ENCODE measurements at regions not wholly inside any gene's neighbourhood (a gene's known extent, or its start where the extent isn't known, plus 50 kb on each side); places are given as distances from the start of the nearest gene placed in this dataset.

DNA sequence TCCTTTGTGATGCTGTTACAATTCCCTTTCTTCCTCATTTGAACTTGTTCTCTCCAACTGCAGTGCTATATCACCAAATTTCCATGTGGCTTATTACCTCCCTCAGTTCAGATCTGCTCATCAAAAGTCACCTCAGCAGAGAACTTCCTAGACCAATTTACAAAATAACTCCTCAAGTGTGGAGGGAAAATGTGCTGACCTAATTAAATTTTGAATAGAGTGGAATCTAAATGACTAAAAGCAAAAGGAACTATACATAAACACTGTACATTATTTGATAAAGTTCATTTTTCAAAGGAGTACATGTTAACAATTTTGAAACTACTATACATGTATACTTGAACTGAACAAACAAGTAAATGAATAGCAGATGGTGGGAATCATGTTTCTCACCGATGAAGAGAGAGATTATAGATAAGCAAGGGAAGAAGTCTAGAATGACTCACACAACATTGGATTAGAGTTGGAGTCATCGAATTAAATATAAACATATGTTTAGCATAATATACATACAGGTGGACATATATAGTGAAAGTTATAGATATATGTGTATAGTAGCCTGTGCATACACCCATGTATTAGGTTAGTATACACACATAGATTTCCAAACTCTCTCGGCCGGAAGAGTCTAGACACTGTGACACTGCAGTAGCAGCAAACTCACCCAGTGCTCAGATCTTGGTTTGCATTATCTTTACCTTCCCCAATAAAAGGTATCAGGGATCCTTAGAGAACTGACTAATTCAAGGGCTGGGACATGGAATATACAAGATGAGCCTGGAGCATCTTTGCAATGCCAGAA is 318.7 kb downstream of the PCDH18 start:
- POLR2A ChIA-PET = no interaction called here
- no peak for TF ChIP-seq POLR2AphosphoS5 (IDR thresholded peaks at IDR 0.05; ENCODE audit: low read depth, low read length)
- Histone ChIP-seq H3K4me3 (replicated peaks in 1 of 2; ENCODE audit: low read depth in 1 of 2, low read length in 2 of 2) (no peak overlapping the region), H3K9me2 (ENCODE audit: insufficient read depth) (no peaks in the 10 kb centered on the region), H2AFZ (ENCODE audit: low read depth, low read length, poor library complexity, severe bottlenecking) (no peak overlapping the region), H3K79me2 (ENCODE audit: insufficient read depth, low read length) (no peaks in the 10 kb centered on the region), H3K4me1 (ENCODE audit: control insufficient read depth in 1 of 2, insufficient read depth in 2 of 2, low read length in 2 of 2) (no peaks in the 10 kb centered on the region), H3K9me3 (ENCODE audit: control insufficient read depth in 1 of 2, insufficient read depth in 1 of 2, low read depth in 1 of 2, low read length in 2 of 2) (no peaks in the 10 kb centered on the region), H3K4me2 (ENCODE audit: low read length) (no peak overlapping the region), H4K20me1 (ENCODE audit: insufficient read depth) (no peaks in the 10 kb centered on the region), H3K36me3 (ENCODE audit: control insufficient read depth in 1 of 2, insufficient read depth in 2 of 2, low read length in 2 of 2) (no peaks in the 10 kb centered on the region), H3K27me3 (ENCODE audit: insufficient read depth, low read length) (no peaks in the 10 kb centered on the region), H3K27ac (ENCODE audit: low read depth, low read length) (no peak overlapping the region), H3K9ac (ENCODE audit: low read length) (no peak overlapping the region)
- intact Hi-C loops (cut with micrococcal nuclease) = no loop called here
- ATAC-seq = no peak
- RAD21 ChIA-PET (ENCODE audit: low non-redundant PET in 1 of 2, low total read pairs in 2 of 2, uncharacterized antibody in 2 of 2, unreplicated experiment in 2 of 2) = no interaction called here
- BruUV-seq (replicated peaks) = no TSS peak
- no peak for DNase-seq (ENCODE audit: low read depth, low spot score)
- CTCF ChIA-PET = interaction anchor here (1.4 kb wide), 1 partner anchor 90 kb away, joined by 3 read pairs; no protein-coding TSS in a partner anchor

DNA sequence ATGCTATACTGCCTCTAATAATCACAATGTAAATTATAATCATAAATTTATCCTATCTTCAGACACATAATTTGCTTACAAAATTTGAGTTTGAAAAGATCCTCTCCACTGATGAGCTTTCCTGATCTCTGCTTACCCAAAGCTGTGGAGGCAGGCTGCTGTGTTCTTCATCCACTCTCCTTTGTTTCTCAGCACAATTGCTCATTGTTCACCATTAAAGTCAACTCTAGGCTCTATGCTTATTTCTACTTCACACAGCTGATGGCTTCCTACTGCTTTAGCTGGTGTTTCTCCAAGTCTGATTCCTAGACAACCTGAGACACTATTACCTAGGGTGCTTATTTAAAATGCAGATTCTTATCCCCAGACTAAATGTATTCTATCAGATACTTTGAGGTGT is 319.7 kb downstream of the PCDH18 start:
- Histone ChIP-seq H3K4me3 (replicated peaks in 1 of 2; ENCODE audit: low read depth in 1 of 2, low read length in 2 of 2) (no peak overlapping the region), H2AFZ (ENCODE audit: low read depth, low read length, poor library complexity, severe bottlenecking) (no peak overlapping the region), H3K4me2 (ENCODE audit: low read length) (no peak overlapping the region), H3K9me2 (ENCODE audit: insufficient read depth) (no peaks in the 10 kb centered on the region), H3K9me3 (ENCODE audit: control insufficient read depth in 1 of 2, insufficient read depth in 1 of 2, low read depth in 1 of 2, low read length in 2 of 2) (no peaks in the 10 kb centered on the region), H4K20me1 (ENCODE audit: insufficient read depth) (no peaks in the 10 kb centered on the region), H3K4me1 (ENCODE audit: control insufficient read depth in 1 of 2, insufficient read depth in 2 of 2, low read length in 2 of 2) (no peaks in the 10 kb centered on the region), H3K27ac (ENCODE audit: low read depth, low read length) (no peak overlapping the region), H3K27me3 (ENCODE audit: insufficient read depth, low read length) (no peaks in the 10 kb centered on the region), H3K9ac (ENCODE audit: low read length) (no peak overlapping the region), H3K36me3 (ENCODE audit: control insufficient read depth in 1 of 2, insufficient read depth in 2 of 2, low read length in 2 of 2) (no peaks in the 10 kb centered on the region), H3K79me2 (ENCODE audit: insufficient read depth, low read length) (no peaks in the 10 kb centered on the region)
- POLR2A ChIA-PET = no interaction called here
- TF ChIP-seq CEBPB (IDR thresholded peaks at IDR 0.05; ENCODE audit: low read depth) (no peak), FOSL1 (IDR thresholded peaks at IDR 0.05; ENCODE audit: low read depth) (no peak), TCF7L2 (IDR thresholded peaks at IDR 0.05; ENCODE audit: borderline replicate concordance, extremely low read depth, insufficient read depth, insufficient read length) (no peak), REST (IDR thresholded peaks at IDR 0.05; ENCODE audit: low read depth) (no peak), ELF1 (IDR thresholded peaks at IDR 0.05; ENCODE audit: borderline replicate concordance, low read depth) (no peak)
- BruUV-seq (replicated peaks) = no TSS peak
- ATAC-seq = no peak
- RAD21 ChIA-PET (ENCODE audit: low non-redundant PET in 1 of 2, low total read pairs in 2 of 2, uncharacterized antibody in 2 of 2, unreplicated experiment in 2 of 2) = no interaction called here
- CTCF ChIA-PET = interaction anchor here (1.4 kb wide), 1 partner anchor 89 kb away, joined by 3 read pairs; no protein-coding TSS in a partner anchor
- DNase-seq (ENCODE audit: low read depth, low spot score) = no peak
- intact Hi-C loops (cut with micrococcal nuclease) = no loop called here

All from HCT116 (cell line).